GM10266 (cell line): ENCODE measurements at regions not wholly inside any gene's neighbourhood (a gene's known extent, or its start where the extent isn't known, plus 50 kb on each side); places are given as distances from the start of the nearest gene placed in this dataset.

Experiments used
- DNase-seq: peaks from one replicate; pipeline ENCODE4 v3.0.0; 2012; ENCODE audit errors: extremely low spot score
- CTCF ChIP-seq: IDR thresholded peaks from 2 replicates; pipeline ENCODE4 v1.5.1; 2012; ENCODE audit warnings: mild to moderate bottlenecking, low read depth; ENCODE audit not compliant: control insufficient read depth, insufficient read depth; ENCODE audit errors: missing control alignments

DNA sequence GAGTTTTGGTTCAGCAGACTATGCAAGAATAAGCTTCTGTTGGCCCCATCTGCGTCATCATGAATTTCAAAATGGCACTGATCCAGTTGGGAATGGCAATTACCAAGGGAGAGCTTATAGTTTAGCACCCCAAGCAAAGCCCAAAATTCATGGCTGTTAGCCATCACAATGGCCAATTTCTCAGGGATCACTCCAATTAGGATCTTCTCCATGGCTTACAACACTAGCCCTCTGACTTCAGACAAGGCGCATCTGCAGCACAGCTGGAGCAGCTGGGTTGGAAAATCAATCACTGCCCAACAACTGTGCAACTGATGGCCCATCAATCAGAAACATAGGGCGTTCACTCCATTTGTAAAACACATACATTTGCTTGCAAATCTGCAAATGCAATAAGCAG, 273.6 kb downstream of the SRBD1 start:
- no peak for DNase-seq
- TF ChIP-seq CTCF, result no peak

DNA sequence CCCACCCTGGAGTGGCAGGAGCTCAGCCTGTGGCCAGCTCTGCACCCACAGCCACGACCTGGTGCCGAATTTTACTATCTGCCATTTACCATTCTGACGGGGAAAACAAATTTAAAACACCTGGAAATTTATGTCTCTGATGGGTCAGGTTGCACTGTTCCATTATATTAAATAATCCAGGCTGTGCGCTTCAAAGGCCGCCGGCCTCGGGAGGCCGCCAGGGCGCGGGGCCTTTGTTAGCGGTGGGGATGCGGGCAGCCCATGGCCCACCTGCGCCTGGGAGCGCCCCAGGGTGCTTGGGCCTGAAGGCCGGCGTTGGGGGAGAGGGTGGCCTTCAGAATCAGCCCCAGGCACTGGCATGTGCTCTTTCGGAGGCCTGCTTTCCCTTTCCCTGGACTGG, 276.9 kb downstream of the SRBD1 start:
- TF ChIP-seq CTCF, result no peak
- DNase-seq, result no peak

- TF ChIP-seq CTCF, result no peak
Measured at GRCh38 chr2:45332567-45332966, 278.5 kb downstream of the SRBD1 start.

DNA sequence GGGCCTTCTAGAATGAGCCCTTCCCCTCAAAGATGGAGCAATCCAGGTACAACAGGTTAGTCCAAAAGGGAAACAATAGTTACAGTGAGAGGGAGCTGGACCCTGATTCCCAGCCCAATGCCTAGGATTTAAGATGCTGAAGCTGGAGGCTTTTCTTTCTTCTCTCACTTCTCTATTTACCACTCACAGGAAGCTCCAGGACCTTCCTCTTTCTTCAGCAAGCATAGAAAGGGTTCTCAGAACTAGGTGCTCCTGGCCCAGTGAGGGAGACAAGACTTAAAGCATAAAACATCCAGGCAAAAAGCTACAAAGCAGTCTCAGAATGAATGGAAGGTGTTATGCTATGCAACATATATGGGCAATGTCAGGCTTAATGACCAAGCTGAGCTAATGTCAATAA, 279.0 kb downstream of the SRBD1 start:
- no peak for TF ChIP-seq CTCF
- DNase-seq, result no peak

More at GRCh38 chr2:45332567-45332966, 278.5 kb downstream of the SRBD1 start:
- DNase-seq, result no peak

- no peak for DNase-seq
- no peak for TF ChIP-seq CTCF
Measured at GRCh38 chr2:45331410-45331786, 279.7 kb downstream of the SRBD1 start.

GRCh38 chr2:45330637-45331409, 280.2 kb downstream of the SRBD1 start:
- TF ChIP-seq CTCF, result no peak
- no peak for DNase-seq

DNA sequence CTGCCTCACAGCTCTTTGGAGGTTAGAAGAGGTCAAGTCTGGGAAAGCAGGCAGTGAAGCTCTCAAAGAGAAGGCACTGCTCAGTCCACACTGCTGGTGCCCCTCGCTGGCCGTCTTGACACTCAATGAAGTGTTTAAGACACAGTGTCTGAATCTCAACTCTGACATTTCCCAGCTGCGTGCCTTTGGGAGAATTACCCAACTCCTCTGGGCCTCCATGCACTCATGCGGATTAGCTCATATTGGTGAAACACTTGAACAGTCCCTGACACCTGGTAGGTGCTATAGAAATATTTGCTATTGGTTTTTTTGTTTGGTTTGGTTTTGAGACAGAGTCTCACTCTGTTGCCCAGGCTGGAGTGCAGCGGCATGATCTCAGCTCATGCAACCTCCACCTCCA, 281.0 kb downstream of the SRBD1 start:
- no peak for DNase-seq
- TF ChIP-seq CTCF, result no peak
